ENCODE measurements at regions not wholly inside any gene's neighbourhood (a gene's known extent, or its start where the extent isn't known, plus 50 kb on each side); places are given as distances from the start of the nearest gene placed in this dataset.

DNA sequence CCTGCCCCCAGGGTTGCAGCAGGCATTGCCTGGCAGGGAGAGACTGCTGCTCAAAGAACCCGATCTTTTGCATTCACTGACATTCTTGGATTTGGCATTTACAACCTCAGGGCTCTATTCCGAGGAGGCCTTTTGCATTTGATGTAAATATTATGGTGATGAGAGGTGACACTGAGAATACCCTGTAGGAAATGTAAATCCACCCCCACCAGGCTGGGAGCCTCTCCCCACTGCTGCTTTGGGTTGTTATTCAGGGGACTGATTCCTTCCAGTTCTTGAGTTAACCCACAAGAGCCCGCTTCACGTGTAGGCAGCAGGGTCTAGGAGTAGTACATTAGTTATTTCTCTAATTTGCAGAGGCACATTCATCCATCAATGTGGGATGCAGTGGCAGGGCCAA is 55.5 kb upstream of the ARAP3 start:
- 29 to 43% methylated on average over 3 to 4 of the region's 4 CpGs for WGBS, 2 donors
- no peaks in the 10 kb centered on the region for H3K4me1 ChIP-seq
- intact Hi-C loops (cut with DNase I) = no loop called here
- no peaks in the 10 kb centered on the region for H3K9me3 ChIP-seq
- H3K36me3 ChIP-seq = no peaks in the 10 kb centered on the region
- H3K4me3 ChIP-seq = no peak overlapping the region
- TF ChIP-seq, protein P1, sequence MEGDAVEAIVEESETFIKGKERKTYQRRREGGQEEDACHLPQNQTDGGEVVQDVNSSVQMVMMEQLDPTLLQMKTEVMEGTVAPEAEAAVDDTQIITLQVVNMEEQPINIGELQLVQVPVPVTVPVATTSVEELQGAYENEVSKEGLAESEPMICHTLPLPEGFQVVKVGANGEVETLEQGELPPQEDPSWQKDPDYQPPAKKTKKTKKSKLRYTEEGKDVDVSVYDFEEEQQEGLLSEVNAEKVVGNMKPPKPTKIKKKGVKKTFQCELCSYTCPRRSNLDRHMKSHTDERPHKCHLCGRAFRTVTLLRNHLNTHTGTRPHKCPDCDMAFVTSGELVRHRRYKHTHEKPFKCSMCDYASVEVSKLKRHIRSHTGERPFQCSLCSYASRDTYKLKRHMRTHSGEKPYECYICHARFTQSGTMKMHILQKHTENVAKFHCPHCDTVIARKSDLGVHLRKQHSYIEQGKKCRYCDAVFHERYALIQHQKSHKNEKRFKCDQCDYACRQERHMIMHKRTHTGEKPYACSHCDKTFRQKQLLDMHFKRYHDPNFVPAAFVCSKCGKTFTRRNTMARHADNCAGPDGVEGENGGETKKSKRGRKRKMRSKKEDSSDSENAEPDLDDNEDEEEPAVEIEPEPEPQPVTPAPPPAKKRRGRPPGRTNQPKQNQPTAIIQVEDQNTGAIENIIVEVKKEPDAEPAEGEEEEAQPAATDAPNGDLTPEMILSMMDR (IDR thresholded peaks at IDR 0.05) = no peak
- TF ChIP-seq POLR2A (IDR thresholded peaks at IDR 0.05) = no peak
- H3K27me3 ChIP-seq = peaks cover 0 to 53% (median 0%) of the 10 kb centered on the region in 4 donors
- no peak for DNase-seq
- no peak overlapping the region for H3K27ac ChIP-seq

DNA sequence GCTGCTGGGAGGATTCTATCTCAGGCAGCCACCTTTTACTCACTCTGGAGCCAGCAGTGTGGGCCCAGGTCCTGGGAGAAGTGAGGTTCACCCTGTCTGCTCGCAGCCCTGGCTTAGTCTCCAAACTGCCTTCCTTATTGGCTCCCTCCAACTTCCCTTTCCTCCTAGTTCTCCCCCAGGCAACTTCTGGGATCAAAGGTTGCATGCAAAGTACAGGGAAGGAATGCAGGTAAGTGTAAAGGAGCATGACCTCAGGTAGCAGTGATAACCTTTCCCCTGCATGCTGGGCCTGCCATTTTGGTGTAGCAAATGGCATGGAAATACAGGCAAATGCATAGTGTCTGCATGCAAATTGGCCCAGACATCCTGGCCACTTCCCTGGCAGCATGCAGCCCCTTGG is 53.8 kb upstream of the ARAP3 start:
- 13% methylated on average over 1 of the region's 1 CpG; no CpG with 5 or more reads in 1 of the 2 donors for WGBS, 2 donors
- no peak for TF ChIP-seq POLR2A (IDR thresholded peaks at IDR 0.05)
- TF ChIP-seq, protein P1 (IDR thresholded peaks at IDR 0.05) = no peak
- Histone ChIP-seq H3K27me3 (peaks cover 0 to 44% (median 0%) of the 10 kb centered on the region in 4 donors), H3K9me3 (no peaks in the 10 kb centered on the region), H3K4me3 (no peak overlapping the region), H3K4me1 (no peaks in the 10 kb centered on the region), H3K27ac (no peak overlapping the region), H3K36me3 (no peaks in the 10 kb centered on the region)
- intact Hi-C loops (cut with DNase I) = no loop called here
- DNase-seq = no peak

DNA sequence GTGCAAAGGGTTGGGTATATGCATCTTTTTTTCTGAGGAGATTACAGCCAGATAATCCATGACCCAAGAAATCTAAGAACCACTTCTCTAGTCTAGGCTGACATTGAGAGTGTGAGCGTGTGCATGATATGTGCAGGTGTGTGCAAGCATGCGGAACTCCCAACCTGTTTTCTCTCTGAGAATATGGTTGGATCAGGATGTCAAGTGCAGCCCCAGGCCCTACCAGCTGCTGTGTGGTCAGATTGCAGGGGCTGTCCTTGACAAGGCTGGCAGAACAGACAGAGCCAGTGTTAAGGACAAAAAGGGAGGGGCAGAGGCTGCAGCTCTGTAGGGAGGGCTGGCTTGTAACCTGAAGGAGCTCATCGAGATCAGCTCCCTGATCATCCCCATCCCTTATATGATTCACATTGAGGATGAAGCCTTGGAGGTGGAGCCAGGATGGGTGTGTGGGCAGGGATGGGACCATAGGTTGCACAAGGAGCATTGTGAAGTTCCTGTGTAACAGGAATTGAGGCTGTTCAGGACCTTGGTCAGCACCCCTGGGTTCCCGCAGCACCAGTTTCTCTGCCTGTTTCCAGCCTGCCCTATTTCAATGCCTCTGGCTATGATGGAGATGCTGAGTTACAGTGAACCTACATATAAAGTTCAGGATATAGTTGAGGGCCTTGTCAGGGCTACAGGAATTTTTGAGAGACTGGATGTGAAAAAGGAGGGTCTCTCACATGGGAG is 52.6 kb upstream of the ARAP3 start:
- no peak for TF ChIP-seq POLR2A (IDR thresholded peaks at IDR 0.05)
- TF ChIP-seq, protein P1 (IDR thresholded peaks at IDR 0.05) = no peak

GRCh38 chr5:141733198-141733597 is 51.2 kb upstream of the ARAP3 start:
- peaks cover 0 to 46% (median 0%) of the 10 kb centered on the region in 4 donors for H3K27me3 ChIP-seq
- H3K4me1 ChIP-seq = no peaks in the 10 kb centered on the region
- H3K4me3 ChIP-seq = no peak overlapping the region
- intact Hi-C loops (cut with DNase I) = no loop called here
- no peaks in the 10 kb centered on the region for H3K9me3 ChIP-seq
- no peak for TF ChIP-seq POLR2A (IDR thresholded peaks at IDR 0.05)
- TF ChIP-seq, protein P1 (IDR thresholded peaks at IDR 0.05) = no peak
- no peaks in the 10 kb centered on the region for H3K36me3 ChIP-seq
- WGBS, 2 donors = 64 to 69% methylated on average over 2 of the region's 2 CpGs
- H3K27ac ChIP-seq = no peak overlapping the region
- DNase-seq = no peak

More for the DNA sequence above, 52.6 kb upstream of the ARAP3 start:
- Histone ChIP-seq H3K4me3 (no peak overlapping the region), H3K27me3 (peaks cover 0 to 48% (median 0%) of the 10 kb centered on the region in 4 donors), H3K27ac (no peak overlapping the region), H3K36me3 (no peaks in the 10 kb centered on the region), H3K4me1 (no peaks in the 10 kb centered on the region), H3K9me3 (no peaks in the 10 kb centered on the region)
- intact Hi-C loops (cut with DNase I) = no loop called here
- 56 to 57% methylated on average over 4 of the region's 4 CpGs for WGBS, 2 donors
- DNase-seq = no peak

DNA sequence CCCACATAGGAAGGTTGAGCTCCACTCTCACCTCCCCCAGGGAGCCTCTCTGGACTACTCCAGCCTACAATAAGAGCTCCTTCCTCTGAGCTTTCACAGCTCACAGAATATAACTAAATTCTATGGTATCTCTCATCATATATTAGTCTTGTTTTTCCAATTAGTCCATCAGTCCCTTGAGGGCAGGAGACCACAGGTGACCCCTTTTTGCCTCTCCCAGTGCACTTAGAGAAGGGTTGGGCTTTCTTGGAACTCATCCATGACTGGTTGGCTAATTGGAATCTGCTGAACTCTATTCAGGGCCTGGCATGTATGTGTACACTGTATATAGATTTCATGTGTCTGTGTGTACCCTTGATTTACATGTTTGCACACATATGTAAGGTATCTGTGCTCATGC is 50.4 kb upstream of the ARAP3 start:
- intact Hi-C loops (cut with DNase I) = no loop called here
- no peak for TF ChIP-seq POLR2A (IDR thresholded peaks at IDR 0.05)
- TF ChIP-seq, protein P1 (IDR thresholded peaks at IDR 0.05) = no peak
- DNase-seq = no peak
- no peaks in the 10 kb centered on the region for H3K4me1 ChIP-seq
- no peaks in the 10 kb centered on the region for H3K9me3 ChIP-seq
- no peak overlapping the region for H3K27ac ChIP-seq
- peaks cover 0 to 38% (median 0%) of the 10 kb centered on the region in 4 donors for H3K27me3 ChIP-seq
- H3K36me3 ChIP-seq = no peaks in the 10 kb centered on the region
- H3K4me3 ChIP-seq = no peak overlapping the region

Data from esophagus squamous epithelium (tissue), 5 donors.